ENCODE measurements at regions not wholly inside any gene's neighbourhood (a gene's known extent, or its start where the extent isn't known, plus 50 kb on each side); places are given as distances from the start of the nearest gene placed in this dataset.
"Not testable (repeated sequence)": the region's sequence is repeated elsewhere in the genome, so short reads cannot be mapped to it uniquely, and the experiment has no call there.

DNA sequence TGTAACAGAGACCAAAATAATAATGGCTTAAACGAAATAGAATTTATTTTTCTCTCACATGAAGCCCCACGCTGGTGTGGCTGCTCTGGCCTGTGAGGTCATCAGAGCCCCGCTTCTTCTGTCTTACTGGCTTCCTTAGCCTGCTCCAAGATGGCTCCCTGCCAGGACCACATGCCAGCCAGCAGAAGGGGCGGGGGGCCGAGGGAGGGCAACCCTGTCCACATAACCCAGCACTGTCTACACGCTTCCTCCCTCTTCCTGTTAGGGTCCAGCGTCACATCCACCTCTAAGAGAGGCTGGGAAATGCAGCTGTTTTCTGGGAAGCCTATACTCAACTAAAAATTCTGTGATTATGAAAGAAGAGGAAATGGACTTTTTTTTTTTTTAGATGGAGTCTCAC, 107.9 kb upstream of the DLG1 start:
- no peak for DNase-seq (ENCODE audit: low spot score)

DNA sequence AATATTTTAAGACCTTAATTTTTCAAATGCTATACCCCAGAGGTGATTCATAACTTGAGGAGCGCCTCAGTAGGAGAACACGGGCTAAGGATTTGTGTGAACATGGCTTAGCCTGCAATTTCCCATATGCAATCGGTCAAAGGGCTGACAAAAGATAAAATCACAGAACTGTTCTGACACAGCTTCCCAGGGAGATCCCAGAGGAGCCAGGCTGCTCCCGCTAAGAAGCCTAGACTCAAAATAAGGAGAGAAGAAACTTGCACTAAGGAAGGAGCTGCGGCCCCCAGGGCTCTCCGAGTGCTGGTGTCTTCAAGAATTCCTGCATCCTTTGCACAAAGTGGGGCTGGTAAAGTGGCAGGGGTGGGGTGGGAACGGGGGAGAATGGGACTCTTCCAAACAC, 106.3 kb upstream of the DLG1 start:
- no peak for DNase-seq (ENCODE audit: low spot score)

DNA sequence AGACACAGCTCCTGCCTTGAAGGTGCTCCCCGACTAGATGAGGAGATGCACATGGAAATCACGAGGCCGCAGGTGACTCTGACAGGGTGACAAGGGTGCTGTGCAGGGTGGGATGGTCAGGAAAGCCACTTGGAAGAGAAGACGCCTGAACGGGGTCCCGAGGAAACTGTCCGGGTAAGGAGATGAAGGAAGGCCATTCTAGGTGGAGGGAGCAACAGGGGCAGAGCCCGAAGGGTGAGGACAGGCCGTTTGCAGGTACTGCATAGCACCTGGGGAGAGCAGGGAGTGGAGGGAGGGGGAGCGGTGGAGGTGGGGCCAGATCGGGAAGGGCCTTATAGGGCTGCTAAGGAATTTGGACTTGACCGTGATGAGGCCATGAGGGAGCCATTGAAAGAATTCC, 105.6 kb upstream of the DLG1 start:
- DNase-seq (ENCODE audit: low spot score) = no peak

DNA sequence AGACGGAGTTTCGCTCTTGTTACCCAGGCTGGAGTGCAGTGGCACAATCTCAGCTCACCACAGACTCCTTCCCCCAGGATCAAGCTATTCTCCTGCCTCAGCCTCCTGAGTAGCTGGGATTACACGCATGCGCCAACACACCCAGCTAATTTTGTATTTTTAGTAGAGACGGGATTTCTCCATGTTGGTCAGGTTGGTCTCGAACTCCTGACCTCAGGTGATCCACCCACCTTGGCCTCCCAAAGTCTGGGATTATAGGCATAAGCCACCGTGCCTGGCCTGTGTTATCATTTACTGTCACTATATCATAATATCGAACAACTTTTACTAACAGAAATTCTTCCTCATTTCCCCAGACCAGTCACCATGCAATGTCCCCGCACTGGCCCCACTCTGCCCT, 104.0 kb upstream of the DLG1 start:
- DNase-seq (ENCODE audit: low spot score) = not testable (repeated sequence)

DNA sequence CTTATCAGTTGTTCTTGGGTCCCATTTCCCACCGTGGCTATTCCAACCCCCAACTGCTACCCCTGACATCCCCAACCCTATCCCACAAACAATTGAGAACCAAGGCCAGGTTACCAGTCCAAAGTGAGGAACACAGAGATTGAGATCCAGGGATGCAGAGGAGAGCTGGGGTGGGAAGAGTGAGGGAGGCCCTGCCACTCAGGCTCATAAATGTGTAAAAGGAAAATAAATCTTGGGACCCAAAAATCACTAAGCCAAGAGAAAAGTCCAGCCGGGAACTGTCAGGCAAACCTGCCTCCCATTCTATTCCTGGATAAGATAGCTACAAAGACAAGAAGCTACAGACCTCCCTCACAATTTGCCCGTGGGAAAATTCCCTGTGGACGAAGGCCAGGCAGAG, 101.1 kb upstream of the DLG1 start:
- no peak for DNase-seq (ENCODE audit: low spot score)

DNA sequence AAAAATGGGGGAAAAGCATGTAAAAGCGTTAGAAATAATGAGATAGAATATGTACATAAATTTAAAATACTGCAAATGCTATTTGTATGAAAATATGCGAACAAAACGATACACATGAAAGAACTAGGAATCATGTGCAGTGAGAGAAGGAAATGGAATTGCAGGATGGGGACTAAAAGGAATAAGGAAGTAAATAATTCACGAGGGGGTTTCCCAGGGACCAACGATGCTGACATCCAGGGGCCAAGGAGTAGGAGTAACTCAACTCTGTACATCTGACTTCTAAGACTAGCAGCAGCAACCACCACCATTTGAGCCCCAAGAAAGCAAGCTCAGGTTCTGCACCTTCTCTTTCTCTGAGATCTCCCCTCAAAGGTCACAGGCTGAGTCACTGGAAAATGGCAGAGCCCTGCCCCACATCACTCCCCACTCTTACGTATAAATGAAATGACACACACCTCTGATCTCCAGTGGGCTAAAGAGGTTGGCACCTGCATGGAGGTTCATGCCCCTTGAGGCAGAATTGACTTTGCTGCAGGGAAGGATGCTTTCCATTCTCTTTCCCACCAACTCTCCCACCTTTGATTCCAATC, 100.0 kb upstream of the DLG1 start:
- DNase-seq (ENCODE audit: low spot score) = no peak

DNA sequence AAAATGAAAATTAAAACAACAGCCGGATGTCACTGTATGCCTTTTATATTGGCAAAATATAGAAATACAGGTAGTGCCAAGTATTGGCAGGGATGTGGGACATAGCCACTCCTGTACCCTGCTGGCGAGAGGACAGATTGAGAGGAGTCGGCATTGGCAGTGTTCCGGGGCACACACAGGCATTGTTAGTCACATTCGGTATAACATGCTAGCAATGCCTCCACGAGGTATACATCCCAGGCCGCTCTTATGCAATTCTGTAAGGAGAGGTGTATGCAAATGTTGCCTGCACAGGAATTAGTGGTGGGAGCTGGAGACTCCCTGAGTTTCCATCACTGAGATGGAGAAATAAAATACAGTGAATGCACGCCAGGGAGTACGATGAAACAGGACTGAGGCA, 99.4 kb upstream of the DLG1 start:
- DNase-seq (ENCODE audit: low spot score) = no peak

DNA sequence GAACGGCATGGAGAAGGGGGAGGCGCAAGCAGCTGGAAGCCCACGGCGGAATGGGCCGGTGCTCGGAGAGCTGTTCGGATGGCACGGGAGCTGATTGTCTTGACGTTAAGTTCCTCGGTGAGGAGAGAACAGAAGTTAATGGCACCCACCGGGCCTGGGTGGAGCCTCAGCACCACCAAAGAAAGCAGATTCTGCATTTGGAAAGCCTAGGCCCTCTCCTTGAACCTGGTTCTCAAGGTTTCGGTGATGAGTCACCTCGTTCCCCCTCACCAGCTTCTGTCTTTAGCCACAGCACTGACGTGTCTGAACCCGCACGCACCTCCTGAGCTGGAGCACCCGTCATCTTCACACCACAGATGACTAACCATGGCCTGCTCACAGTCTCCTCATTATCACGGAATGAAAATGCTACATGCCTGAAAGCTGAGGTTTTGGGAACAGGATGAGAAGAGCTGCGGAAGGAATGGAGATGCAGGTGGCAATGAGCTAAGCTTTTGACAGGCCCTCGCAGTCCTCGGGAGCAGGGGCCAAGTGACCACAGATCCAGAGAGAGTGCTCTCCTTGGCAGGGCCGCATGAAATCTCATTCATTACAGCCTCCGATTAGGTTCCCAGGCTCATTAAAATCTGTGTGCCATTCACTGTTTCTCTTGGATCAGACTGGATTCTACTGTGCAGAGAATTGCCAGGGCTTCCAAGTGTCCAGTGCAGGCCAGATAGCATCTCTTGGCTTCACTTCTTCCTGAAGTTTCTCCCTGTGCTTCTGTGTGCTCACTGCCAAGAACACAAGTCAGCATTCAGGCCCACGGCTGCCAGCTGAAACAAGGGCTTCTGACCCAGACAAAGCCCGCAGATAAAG, 96.3 kb upstream of the DLG1 start:
- peak; percentile 95 for DNase-seq (ENCODE audit: low spot score)

DNA sequence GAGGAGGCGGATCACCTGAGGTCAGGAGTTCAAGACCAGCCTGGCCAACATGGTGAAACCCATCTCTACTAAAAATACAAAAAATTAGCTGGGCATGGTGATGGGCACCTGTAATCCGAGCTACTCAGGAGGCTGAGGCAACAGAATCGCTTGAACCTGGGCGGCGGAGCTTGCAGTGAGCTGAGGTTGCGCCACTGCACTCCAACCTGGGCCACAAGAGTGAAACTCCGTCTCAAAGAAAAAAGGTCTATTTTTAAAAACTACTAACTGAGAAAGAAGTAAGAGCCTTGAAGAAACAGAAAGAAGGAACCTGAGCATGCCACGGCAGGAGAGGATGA, 95.7 kb upstream of the DLG1 start:
- not testable (repeated sequence) for DNase-seq (ENCODE audit: low spot score)

DNA sequence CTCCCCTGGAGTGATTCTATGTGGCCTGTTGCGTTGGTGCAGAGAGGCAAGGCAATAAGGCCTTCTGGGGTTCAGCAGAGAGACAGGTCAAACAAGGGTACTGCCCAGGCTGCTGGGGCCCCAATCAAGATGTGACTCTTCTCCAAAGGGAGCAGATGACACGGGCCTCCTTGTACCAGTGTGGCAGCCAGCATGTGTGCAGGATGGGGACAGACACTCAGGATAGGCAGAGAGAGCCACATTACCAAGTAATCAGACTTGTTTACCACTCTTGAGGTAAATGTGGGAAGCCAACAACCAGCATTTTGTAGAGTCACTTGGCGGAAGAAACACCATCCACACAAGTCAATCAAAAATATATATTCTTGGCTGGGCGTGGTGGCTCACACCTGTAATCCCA, 95.3 kb upstream of the DLG1 start:
- DNase-seq (ENCODE audit: low spot score) = peak; percentile 1

DNA sequence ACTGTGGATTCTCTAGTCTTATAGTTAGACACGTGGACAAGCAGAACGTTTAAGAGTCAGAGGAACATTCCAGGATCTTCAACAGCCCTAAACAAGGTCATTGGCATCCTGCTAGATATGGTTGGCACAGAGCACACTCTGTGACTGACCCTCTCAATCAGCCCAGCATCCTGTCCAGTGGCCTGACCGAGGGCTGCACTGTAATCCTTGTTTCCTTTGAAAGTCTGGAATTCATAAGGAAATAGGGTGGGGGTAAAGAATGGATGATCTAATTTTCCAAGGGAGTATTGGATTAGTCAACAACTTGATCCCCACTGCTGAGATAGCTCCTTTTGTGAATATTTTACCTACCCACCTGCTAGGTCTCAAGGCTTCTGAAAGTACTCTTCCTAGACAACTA, 94.5 kb upstream of the DLG1 start:
- DNase-seq (ENCODE audit: low spot score) = peak; percentile 5

DNA sequence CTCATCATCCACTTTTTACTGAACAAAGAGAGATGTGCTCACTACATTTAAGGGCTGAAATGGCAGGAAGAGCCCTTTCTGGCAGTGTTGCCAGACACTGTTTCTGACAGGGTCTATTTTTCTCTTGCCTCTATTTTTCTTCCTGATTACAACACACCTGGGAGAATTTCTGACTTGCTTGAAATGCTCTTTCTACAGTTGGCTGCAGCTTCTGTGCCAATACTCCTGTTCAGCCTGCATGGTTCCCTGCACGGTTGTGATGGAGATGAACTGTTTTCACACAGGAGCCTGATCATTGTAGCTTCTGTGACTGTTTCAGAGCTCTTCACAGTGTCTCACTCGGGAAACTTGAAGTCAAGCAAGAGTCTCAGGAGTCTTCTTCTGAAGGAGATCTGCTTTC, 83.0 kb upstream of the DLG1 start:
- DNase-seq (ENCODE audit: low spot score) = no peak

DNA sequence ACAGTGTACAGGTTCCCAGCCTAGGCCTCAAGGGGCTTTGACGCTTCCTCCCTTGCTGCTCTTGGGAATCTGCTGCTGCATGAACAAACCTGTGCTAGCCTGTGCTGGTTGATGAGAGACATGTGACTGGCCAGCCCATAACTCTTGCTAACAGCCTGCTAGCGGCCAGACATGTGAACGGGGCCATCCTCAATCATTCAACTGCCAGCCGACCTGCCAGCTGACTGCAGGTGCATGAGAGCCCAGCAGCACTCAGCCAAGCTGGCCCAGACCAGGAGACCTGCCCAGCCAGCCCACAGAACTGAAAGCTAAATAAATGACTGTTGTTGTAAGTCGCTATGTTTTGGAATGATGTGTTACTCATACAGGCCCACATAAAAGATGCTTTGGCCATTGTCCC, 82.4 kb upstream of the DLG1 start:
- DNase-seq (ENCODE audit: low spot score) = no peak

DNA sequence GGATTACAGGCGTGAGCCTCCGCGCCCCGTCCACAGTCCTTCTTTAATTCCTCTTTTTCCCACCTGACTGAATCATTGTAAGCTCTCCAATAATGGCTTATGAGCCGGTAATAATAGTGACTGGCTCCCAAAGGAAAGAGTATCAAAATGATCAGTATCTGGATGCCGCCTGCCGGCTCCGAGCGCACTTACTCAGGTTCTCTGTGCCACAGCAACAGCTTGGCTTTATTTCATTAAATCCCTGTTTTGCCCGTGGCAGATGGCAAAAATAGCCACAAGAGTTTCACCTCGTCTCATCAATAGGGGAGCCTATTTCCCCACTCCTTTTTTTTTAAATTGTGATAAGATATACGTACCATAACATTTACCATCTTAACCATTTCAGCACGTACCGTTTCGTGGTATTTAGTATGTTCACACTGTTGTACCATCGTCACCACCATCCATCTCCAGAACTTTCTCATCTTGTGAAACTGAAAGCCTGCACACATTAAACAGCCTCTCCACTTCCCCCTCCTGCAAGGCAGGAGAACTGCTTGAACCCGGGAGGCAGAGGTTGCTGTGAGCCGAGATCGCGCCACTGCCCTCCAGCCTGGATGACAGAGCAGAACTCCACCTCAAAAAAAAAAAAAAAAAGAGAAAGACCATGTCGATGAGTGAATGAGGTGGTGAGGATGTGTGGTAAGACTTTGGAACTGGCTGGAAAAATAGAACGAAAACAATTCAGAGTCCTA, 80.7 kb upstream of the DLG1 start:
- no peak for DNase-seq (ENCODE audit: low spot score)

DNA sequence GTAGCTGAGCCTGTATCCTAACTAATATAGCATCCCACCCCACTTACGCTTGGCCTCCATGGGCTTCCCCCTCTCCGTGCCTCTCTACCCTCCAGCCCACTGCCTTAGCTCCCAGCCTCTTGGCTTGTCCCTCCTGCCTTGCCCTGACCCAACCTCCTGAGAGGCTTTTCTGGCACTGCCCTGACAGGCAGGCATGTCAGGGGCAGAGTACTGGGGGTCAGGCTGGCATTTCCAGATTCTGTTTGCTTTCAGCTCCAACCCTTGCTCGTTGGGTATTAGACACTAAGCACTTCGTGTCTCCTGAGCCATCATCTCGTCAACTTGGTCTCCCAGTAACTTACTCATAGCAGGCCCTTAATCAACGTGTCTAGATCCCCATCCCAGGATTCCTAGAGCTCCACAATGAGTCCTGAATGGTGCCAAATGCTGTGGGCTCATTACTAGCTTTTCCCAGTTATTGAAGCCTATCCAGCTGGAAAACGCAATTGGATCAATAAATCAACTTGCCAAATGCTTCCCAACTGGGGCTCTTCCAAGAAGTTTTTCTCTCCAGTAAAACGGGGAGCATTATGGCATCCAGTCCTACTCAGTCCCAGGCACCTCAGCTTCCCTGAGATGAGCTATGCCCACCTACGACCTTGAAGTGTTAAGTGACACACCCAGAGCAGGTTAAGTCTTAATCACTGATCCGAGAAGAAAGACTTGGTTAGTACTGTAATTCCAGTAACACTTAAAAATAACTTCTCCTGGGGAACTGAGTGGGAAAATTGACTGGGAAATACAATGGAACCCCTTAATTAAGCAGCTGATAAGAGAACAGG, 78.5 kb upstream of the DLG1 start:
- peak; percentile 1 for DNase-seq (ENCODE audit: low spot score)

DNA sequence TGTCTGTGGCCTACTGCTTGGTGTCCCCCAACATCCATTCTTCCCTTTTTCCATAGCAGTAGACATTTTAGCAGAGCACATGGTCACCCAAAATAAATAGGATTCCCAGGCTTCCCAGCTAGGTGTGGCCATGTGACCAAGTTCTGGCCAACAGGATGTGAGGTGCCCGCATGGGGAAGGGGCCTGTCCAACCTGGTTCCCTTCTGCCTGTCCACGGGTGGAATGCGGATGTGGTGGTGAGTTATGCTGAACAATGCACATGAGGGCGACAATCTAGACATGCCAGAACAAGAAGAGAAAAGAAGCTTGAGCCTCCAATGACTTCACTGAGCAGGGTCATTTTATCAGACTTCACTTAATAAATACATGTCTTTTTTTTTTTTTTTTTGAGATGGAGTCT, 77.6 kb upstream of the DLG1 start:
- DNase-seq (ENCODE audit: low spot score) = peak; percentile 1

DNA sequence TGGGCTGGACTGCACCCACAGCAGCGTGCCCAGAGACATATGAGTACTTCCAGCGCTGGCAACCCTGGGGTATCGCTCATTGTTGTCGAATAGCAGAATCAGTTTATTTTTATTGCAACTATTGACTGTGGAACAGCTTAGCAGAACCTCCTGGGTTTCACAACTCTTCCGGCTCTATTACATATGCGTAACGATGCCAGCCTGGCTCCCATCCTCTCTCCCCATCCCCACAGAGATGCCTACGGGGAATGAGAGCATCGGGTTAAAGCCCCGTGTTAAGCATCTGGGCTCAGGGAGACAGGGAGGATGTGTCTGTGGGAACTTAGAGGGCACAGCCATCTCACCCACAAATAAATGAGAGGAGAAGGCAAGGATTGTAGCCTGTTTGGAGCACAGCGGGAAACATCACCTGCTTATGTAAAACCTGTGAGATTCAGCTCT, 76.6 kb upstream of the DLG1 start:
- peak; percentile 1 for DNase-seq (ENCODE audit: low spot score)

DNA sequence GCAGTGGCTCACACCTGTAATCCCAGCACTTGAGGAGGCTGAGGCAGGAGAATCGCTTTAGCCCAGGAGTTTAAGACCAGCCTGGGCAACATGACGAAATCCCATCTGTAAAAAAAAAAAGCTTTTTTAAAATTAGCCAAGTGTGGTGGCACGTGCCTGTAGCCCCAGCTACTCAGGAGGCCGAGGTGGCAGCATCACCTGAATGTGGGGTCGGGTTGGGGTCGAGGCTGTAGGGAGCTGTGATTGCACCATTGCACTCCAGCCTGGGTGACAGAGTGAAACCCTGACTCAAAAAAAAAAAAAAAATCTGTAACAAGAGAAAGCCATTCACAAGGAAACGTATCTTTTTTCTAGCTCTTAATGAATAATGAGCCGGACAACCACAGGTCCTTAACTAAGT, 74.7 kb upstream of the DLG1 start:
- DNase-seq (ENCODE audit: low spot score) = no peak

DNA sequence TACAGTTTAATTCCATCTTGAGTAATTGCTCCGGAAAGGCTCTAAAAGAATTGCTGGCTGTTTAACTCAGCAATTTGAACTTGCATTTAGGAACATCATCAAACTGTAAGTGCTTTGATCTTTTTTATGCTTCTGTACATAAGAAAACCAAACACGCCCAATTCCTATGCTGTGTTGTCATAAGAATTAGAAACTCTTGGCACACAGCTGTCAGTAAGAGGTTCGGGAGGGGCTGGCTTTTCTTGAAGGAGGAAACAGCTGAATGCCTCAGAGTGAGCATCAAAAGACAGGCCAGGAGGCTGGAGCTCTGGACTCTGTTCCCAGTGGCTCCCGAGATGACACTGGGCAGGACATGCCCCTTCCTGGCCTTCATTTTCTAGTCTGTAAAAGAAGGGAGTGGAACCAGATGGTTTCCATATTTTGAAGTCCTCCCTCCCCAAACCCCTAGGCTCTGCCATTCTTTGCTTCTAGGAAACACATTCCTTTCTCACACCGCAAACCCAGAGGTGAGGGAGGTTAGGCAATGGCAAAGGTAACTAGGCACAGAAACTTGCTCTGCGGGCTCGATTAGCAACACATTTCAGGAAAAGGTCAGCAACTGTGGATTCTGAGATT, 73.7 kb upstream of the DLG1 start:
- peak; percentile 87 for DNase-seq (ENCODE audit: low spot score)

DNA sequence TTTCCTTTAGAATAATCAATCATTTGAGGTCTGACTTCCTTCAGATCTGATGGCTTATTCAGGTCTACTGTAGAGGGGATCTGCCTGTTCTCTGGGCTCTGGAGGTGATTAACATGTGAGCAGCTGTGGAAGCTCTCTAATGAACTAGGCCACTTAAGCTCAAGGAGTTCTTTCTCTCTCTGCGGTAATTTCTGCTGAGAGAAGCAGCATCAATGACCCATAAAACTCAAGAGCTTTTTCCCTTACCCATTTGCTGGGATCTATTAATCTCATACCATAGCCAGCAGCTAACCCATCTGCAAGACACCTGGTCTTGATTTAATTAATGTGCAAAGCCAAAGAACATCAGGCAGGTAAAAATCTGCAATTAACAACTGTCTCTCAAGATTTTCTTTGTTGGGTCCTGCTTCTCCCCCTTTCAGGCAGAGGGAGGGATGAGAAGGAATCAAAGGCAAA, 73.2 kb upstream of the DLG1 start:
- no peak for DNase-seq (ENCODE audit: low spot score)

DNA sequence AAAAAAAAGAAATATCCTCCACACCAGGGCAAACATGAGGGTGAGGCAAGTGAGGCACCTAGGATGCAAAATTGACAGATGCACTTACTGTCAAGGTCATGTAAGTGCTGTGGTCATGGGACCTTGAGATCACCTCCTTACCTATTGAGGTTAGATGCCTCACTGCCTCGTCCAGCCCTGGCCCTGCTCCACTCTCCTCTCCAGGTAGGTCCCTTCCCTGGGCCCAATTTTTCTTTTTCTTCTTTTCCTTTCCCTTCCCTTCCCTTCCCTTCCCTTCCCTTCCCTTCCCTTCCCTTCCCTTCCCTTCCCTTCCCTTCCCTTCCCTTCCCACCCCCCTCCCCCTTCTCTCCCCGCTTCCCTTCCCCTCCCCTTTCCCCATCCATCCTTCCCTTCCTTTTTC, 71.1 kb upstream of the DLG1 start:
- DNase-seq (ENCODE audit: low spot score) = peak; percentile 0

DNA sequence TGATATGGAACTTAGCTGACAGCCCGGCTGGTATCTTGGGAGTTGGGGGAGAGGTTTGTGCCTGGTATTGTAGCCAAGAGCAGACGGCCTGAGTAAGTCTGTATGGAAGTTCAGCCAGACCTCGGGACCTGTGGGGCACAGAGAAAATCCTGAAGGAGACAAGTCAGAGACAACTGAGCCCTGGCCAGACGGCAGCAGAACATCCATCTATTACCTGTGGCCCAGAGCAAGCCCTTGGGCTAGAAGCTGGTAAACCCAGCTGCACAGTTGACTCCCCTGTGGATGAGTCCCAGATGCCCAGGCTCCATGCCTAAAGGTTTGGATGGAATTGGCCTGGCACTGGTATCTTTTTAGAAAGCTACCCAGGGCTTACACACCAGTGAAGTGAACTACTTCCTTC, 70.4 kb upstream of the DLG1 start:
- peak; percentile 0 for DNase-seq (ENCODE audit: low spot score)
